DMS153 treated with DMSO at 0.1 percent for 48 hours (cell line): ENCODE measurements at regions not wholly inside any gene's neighbourhood (a gene's known extent, or its start where the extent isn't known, plus 50 kb on each side); places are given as distances from the start of the nearest gene placed in this dataset.
"Not testable (repeated sequence)": the region's sequence is repeated elsewhere in the genome, so short reads cannot be mapped to it uniquely, and the experiment has no call there.

Experiments used
- DNase-seq: peaks from one replicate; lab custom pipeline; 2025; ENCODE audit not compliant: unreplicated experiment; lab: John Stamatoyannopoulos, UW

DNA sequence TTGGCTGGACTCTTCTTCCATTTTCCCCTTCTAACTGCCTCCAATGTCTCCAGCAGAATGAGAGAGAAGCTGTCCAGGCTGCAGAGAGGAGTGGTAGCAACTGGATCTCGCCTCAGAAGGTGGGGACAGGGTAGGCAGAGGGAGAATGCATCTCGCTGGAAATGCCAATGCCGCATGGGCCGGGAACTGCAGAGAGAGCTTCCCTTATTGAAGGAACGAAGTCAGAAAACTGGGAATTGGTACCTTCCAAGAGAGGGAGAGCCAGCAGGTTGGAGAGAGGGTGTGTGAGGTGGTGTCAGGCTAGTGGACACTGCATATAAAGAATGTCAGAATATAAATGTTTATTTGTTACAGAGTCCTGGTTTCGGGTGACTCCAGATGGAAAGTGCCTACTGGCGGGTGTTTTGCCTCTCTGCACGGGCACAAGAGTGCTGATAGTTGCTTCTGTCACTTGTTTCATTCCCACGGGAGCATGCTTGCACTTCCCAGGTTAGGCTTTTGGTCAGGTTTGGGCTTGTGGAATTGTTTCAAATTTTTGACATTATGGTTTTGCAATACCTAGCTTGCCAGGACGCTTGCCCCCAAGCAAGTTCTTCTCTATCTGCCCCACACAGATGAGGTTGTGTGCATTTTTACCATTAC, 156.8 kb upstream of the STS start:
- DNase-seq, result no peak

DNA sequence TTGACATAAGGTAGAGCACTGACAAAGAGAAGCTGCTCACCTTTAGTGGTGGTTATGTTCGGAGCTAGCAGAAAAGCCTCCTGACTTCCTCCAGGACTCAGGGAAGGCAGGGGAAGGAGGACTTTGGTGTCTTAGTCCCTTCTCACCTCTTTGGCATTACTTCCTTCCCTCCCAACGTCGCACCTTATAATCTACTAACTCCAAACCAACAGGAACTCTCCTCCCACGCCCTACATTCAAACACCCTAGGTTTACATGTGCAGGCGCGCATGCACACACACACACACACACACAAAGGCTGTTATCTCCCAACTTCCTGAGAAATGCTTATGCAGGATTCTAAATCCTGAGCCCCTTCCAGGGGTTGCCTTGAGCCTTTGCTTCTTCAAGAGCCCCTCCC, 157.7 kb upstream of the STS start:
- DNase-seq, result no peak

DNA sequence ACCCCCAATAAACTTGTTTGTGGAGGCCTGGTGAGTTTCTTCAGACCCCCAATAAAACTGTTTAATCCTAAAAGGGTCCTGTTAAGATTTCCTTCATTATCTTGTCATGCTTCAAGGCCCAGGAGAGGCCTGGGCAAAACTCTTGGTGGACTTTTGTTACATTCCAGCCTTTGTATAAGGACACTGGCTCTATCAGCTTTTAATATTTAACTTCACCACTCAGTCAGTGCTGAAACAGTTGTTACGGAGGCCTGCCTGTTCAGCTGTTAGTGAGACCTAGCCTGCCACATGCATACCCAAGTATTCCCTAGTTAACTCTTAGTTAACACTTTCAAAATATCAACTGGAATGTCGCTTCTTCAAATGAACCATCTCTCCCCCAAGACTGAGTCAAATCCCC, 158.8 kb upstream of the STS start:
- not testable (repeated sequence) for DNase-seq

DNA sequence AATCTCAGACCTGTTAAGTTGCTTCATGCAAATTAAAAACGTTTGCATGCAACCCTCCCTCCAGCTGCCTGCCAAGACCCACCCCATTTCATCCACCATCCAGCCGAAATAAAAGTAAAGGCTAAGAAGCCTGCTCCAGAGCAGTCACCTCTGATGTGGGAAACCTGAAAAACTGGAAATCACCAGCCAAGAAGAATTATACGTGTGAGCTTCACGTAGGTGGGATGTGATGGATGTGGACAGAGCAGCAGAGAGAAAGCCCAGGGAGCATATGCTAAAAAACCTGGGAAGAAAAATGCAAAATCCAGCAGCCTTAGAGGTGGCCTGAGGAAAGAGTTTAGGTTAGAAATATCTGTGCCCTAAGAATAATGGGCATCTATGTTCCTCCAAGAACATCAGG, 160.6 kb upstream of the STS start:
- no peak for DNase-seq

DNA sequence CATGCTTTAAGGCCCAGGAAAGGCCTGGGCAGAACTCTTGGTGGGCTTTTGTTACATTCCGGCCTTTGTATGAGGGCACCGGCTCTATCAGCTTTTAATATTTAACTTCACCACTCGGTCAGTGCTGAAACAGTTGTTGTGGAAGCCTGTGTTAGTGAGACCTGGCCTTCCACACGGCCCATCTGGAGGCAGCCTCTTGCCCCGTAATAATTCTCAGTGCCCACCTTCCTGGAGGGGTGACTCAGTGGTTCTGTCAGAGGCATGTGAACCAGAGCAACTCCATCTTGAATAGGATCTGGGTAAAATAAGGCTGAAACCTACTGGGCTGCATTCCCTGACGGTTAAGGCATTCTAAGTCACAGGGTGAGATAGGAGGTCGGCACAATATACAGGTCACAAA, 162.0 kb upstream of the STS start:
- DNase-seq, result no peak

DNA sequence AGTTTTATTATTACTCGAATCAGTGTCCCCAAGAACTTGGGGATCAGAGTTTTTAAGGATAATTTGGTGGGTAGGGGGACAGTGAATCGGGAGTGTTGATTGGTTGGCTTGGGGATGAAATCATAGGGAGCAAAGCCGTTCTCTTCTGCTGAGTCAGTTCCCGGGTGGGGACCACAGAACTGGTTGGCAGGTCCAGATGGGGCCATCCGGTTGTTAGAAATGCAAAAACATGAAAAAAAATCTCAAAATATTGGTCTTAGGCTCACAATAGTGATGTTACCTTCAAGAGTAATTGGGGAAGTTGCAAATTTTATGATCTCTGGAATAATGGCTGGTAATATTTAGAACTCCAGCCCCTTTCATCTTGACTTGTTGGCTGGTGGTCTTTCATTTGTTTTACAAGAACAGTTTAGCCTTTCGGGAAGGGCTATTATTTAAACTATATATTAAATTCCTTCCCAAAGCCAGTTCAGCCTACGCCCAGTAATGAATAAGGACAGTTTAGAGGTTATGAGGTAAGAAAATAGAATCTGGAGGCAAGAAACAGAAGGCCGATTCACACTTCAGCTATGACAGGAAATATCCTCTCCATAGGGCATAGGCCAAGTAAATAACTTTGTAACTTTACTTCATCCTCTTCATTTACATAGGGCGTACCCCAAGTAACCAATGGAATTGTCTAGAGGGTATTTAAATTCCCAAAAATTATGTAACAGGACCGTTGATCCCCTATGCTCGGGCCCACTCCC, 164.1 kb upstream of the STS start:
- DNase-seq, result no peak

DNA sequence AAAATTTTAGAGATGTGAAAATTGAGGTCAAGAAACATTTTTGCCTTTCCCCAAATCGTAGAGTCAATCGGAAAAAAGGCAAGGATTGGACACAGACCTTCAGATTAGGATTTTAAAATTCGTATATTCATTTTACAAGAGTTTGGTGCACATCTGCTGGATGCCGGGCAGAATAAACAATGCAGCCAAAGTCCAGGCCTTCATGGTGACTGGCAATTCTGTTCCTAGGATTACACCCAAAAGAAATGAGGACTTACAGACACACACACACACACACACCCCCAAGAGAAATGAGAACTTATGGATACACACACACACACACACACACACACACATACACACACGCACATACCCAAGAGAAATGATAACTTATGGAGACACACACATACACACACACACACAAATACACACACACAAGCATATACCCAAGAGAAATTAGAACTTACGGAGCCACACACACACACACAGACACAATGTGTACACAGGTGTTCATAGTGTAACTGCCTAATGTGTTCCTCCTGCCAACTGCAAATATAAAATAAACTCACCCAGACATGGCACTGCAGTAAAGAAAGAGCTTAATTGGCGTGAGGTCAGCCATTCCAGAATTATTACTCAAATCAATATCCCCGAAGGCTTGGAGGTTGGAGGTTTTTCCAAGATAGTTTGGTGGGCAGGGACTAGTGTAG, 165.7 kb upstream of the STS start:
- DNase-seq, result no peak

DNA sequence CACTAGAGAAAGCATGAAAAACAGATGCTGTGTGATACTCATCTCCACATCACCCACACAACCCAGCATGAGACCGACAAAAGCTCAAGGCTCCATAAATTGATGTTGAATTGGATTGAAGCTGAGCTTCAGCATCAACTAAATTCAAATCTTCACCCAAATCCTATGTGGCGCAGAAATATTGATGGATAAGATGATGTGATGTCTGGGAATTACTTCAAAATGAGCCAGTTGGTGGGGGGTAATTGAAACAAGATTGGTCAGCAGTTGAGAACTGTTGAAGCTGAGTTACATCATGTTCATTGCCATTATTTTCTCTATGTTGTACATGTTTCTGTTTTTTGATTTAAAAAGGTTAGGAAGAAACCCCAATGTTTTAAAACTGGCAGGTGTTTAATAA, 166.5 kb upstream of the STS start:
- no peak for DNase-seq

DNA sequence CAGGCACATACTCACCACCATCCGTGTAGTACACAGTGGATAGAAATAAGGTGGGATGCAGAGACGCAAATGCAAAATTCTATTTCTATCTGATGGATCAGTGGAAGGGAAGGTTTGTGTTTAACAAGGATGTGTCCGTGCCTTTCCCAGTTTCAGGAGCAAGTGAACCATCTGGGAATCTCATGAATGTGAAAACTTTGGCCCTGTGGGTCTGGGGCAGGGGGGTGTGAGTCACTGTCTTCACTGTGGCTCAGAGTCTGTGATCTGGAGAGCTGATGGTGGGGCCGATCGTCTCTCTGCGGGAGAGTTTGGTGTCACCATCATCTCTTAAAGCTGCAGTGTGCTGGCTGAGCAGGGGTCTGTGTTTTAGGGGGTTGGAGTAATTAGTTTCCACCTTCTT, 179.3 kb upstream of the STS start:
- no peak for DNase-seq

DNA sequence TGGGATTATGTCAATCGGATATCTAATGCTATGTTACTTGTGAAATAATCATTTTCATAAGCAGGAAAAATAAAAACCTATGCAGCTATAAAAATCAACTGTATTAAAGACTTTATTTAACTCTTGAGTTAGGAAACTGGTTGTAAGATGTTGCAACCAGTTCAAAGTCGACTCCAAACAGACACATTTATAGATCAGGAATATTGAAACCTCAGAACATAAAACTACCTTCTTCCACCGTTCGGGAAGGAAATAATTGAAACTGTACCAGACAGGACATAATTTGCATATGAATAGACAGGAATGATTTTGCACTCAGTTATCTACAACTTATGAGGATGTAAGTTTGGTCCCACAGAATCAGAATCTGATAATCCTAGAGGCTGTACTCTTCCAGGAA, 181.8 kb upstream of the STS start:
- DNase-seq, result no peak

DNA sequence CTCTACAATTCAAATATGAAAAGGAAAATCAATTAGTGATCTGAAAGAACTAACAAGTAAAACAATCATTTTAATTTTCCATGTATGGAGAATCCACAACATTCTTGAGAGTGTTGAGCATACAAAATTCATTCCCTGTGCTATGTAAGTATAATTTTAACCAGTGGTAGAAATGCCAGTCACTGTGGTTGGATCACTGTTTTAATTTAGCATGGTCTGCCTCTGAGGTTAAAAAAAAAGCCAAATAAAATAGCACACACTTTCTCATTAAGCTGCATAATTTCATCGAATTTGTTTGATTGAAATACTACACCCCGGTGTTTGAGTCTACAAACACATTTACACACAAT, 185.5 kb upstream of the STS start:
- no peak for DNase-seq

DNA sequence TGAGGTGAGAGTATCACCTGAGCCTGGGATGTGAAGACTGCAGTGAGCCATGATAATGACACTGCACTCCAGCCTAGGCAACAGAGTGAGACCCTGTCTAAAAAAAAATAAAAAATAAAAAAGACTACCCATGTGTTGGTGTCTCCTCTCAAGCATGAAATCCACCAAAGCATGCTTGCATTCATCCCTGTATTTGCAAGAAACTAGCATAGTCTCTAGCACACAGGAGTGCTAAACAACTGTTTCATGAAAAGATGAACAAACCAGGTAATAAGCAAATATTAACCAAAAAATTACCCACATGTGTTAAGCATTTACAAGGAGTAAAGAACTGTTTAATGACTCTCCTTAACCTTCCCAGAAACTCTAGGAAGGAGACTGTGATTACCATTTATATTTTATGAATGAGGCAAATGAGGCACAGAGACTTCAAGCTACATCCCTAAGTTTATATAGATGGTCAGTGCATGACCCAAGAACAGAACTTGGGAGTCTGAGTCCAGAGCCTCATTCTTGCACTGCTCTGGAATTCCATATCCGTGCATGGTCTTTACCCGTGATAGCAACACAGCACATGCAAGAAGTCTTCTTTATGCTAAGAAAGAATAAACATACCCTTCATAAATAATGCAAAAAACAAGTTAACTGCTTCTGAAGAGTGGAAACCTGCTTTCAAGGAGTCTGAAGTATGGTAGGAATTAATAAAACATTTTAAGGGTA, 186.1 kb upstream of the STS start:
- DNase-seq, result no peak

DNA sequence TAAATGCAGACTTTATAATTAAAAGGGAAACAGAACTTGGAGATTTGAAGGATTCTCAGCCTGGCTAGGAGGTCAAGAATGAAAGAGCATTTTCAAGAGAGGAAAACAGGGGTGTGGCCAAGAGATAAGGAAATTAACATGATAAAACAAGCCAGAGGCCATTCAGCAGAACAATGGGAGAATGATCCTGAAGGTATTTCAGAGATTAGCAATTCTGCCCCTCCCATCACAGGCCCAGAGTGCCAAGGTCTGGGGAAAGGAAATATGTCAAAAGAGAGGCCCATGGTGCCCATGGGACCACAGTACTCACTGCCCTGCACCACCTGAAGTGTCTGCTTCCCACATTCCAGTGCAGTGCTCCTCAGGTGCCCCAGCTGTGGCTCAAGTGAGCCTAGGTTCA, 188.5 kb upstream of the STS start:
- DNase-seq, result no peak

DNA sequence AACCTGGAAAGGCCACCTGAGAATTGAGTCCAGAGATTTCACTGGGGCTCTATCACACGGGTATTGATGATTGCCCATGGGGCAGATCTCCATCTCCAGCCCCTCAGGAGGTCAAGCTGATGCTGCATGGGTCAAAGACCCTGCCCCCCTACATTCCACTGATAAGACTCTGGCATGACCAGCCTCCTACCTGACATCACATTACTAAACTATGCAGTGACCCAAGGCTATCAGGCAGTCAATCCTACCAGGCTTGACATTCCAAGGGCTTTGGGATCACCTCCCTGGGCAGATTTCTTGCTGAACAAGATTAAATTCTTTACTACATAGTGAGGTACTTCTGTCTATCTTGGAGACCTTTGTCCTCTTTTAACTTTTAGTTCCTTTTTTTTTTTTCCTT, 192.7 kb upstream of the STS start:
- no peak for DNase-seq

DNA sequence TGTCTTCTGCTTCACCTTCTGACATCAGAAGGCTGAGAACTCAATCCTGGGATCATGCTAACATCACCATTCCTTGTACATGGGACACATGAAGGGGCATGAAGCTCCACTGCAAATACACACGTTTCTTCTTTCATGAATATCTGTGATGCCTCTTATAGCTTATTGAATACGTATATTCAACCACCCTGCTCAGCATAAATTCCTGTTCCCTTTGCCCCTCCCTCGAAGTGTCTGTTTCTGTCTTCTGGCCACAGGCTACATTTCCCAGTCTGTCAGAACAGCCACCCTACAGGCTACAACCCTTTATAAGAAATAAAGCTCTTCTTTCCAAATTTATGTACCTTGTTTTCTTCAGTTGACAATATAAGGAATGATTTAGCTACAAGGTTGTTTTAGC, 201.3 kb upstream of the STS start:
- DNase-seq, result no peak

DNA sequence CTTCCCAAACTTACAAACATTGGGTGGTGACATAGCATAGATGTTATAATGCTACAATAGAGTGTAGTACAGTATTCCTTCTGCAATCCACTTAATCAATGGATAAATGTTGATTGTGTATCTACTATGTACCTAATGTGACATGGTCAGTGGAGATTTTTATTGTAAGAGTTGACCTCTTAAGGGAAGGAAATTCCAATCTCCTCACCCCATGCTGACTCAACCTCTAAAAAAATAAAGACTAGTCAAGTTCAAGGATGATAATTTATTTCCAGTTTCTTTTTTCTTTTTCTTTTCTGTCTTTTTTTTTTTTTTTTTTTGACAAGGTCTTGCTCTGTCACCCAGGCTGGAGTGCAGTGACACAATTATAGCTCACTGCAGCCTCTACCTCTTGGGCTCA, 206.5 kb upstream of the STS start:
- DNase-seq, result no peak

DNA sequence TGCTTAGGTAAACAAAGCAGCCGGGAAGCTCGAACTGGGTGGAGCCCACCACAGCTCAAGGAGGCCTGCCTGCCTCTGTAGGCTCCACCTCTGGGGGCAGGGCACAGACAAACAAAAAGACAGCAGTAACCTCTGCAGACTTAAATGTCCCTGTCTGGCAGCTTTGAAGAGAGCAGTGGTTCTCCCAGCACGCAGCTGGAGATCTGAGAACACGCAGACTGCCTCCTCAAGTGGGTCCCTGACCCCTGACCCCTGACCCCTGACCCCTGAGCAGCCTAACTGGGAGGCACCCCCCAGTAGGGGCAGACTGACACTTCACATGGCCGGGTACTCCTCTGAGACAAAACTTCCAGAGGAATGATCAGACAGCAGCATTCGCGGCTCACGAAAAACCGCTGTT, 214.6 kb upstream of the STS start:
- DNase-seq, result not testable (repeated sequence)

DNA sequence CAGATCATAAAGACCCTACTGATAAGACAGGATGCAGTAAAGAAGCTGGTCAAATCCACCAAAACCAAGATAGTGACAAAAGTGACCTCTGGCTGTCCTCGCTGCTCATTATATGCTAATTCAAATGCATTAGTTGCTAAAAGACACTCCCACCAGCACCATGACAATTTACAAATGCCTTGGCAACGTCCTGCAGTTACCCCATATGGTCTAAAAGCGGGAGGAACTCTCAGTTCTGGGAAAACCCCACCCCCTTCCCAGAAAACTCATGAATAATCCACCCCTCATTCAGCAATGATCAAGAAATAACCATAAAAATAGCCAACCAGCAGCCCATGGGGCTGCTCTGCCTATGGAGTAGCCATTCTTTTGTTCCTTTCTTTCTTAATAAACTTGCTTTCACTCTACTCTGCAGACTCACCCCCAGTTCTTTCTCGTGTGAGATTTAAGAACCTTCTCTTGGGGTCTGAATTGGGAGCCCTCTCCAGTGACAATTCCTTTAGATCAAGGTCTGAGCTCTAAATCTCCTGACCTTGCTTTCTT, 217.1 kb upstream of the STS start:
- no peak for DNase-seq

DNA sequence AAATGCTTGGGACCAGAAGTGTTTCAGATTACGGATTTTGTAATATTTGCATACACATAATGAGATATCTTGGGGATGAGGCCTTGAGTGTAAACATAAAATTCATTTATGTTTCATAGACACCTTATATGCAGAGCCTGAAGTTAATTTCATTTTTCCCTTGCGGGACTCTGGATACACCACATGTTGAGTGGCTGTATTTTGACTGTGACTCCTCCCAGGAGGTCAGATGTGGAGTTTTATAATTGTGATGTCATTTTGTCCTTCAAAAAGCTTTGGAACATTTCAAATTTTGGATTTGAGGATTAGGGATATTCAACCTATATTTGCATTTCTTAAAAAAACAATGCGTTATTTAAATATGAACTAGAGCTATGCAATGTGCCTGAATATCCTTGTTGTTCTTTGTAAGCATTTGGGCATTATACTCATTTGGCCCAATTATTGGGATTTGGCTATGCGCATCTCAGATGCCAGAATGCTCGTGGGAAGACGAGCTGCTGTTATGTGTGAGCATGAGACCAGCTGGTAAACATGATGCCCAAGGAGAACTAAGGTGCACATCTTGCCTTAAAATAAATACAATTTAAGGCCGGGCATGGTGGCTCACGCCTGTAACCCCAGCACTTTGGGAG, 223.0 kb upstream of the STS start:
- DNase-seq, result no peak

DNA sequence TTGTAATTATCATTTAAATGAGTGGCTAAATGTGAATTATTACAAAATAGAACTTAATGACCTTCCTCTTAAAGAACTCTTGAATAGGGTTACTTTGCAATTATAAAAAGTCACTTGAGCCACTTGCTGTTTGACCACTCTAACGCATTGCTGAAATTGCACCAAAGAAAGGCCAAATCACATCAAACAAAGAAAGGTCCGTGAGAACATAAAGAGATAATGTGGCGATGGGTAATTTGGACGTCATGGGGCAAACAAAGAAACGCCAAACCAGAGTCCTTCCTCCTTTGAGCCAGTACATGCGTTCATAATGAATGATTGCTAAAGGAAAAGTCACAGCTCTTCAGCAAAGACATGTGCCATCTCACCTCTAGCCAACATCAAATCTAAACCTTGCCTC, 229.8 kb upstream of the STS start:
- DNase-seq, result no peak

DNA sequence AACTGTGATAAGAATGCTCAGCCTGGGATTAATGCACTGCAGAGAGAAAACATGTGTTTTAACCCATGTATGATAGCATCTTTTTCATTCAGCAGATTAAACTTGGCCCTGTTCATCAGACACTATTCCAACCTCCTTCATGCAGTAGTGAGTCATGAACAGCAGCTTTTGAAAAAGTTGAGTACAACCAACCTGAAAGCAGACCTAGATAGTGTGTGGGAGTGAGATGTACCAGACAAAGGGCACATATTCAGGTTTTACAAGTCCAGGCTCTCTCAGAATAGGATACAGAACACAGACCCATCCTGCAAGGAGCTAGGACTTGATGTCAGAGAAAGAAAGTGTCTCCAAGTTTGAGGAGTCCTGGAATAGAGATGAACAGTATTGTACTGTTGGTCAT, 237.3 kb upstream of the STS start:
- DNase-seq, result no peak
